Liver (tissue), 8 donors: ENCODE measurements at regions not wholly inside any gene's neighbourhood (a gene's known extent, or its start where the extent isn't known, plus 50 kb on each side); places are given as distances from the start of the nearest gene placed in this dataset.

Source experiments
- DNase-seq: peaks from one replicate; pipeline ENCODE4 v3.0.0-alpha.2; 2017; ENCODE audit warnings: low spot score
- H3K27ac ChIP-seq, 2 donors: one replicate each; pipeline ENCODE4 v1.7.0; 2013; ENCODE audit warnings: inconsistent platforms in 2 of 2, low read length in 2 of 2, control low read depth in 1 of 2, low read depth in 1 of 2, mild to moderate bottlenecking in 1 of 2
- H3K27me3 ChIP-seq, 4 donors: one replicate each; pipeline versions ENCODE4 v1.6.1 to v1.7.0; 2013; ENCODE audit warnings: low read length in 3 of 4, inconsistent platforms in 1 of 4, mild to moderate bottlenecking in 1 of 4, moderate library complexity in 1 of 4; ENCODE audit not compliant: control insufficient read depth in 4 of 4, insufficient read depth in 4 of 4
- H3K36me3 ChIP-seq, 4 donors: one replicate each; pipeline versions ENCODE4 v1.6.1 to v1.7.0; 2013; ENCODE audit warnings: low read length in 3 of 4, mild to moderate bottlenecking in 3 of 4, low read depth in 1 of 4, moderate library complexity in 1 of 4; ENCODE audit not compliant: control insufficient read depth in 4 of 4, insufficient read depth in 3 of 4
- H3K4me1 ChIP-seq, 4 donors: one replicate each; pipeline versions ENCODE4 v1.6.1 to v1.7.0; 2013; ENCODE audit warnings: low read length in 3 of 4, mild to moderate bottlenecking in 3 of 4, moderate library complexity in 1 of 4; ENCODE audit not compliant: control insufficient read depth in 4 of 4, insufficient read depth in 4 of 4
- H3K4me3 ChIP-seq, 3 donors: one replicate each; pipeline versions ENCODE4 v1.6.1 to v1.7.0; 2013; ENCODE audit warnings: low read length in 3 of 3, control low read depth in 1 of 3, low read depth in 1 of 3, mild to moderate bottlenecking in 1 of 3
- H3K9ac ChIP-seq, 2 donors: one replicate each; pipeline ENCODE4 v1.7.0; 2013; ENCODE audit warnings: low read length in 2 of 2, mild to moderate bottlenecking in 2 of 2, moderate library complexity in 2 of 2, control low read depth in 1 of 2, low read depth in 1 of 2
- H3K9me3 ChIP-seq, 4 donors: one replicate each; pipeline versions ENCODE4 v1.6.1 to v1.7.0; 2013; ENCODE audit warnings: low read length in 3 of 4; ENCODE audit not compliant: control insufficient read depth in 4 of 4
- ATF3 ChIP-seq: IDR thresholded peaks from 2 replicates; pipeline ENCODE4 v1.6.1; 2016; ENCODE audit warnings: antibody characterized with exemption
- CTCF ChIP-seq: fragments of 150-350 bp; IDR thresholded peaks from 2 replicates; pipeline ENCODE4 v1.5.1; 2017; ENCODE audit warnings: improper control_type of control experiment, low read depth, low read length; ENCODE audit not compliant: missing input control
- EGR1 ChIP-seq, 2 donors: IDR thresholded peaks; 2 replicates each; pipeline ENCODE4 v1.6.1; 2016 to 2018; ENCODE audit warnings: antibody characterized with exemption in 2 of 2, low read depth in 2 of 2
- FOXA1 ChIP-seq: IDR thresholded peaks from 2 replicates; pipeline ENCODE4 v1.6.1; 2016; ENCODE audit warnings: antibody characterized with exemption
- FOXA2 ChIP-seq: IDR thresholded peaks from 2 replicates; pipeline ENCODE4 v1.6.1; 2016; ENCODE audit warnings: antibody characterized with exemption
- GABPA ChIP-seq, 2 donors: IDR thresholded peaks in 1 of 2; conservative IDR thresholded peaks in 1 of 2; 2 replicates each; pipeline ENCODE4 v1.6.1; 2016; ENCODE audit warnings: antibody characterized with exemption in 2 of 2, mild to moderate bottlenecking in 1 of 2, moderate library complexity in 1 of 2
- HNF4A ChIP-seq, 2 donors: conservative IDR thresholded peaks; 2 replicates each; pipeline ENCODE4 v1.6.1; 2016; ENCODE audit warnings: antibody characterized with exemption in 2 of 2, mild to moderate bottlenecking in 2 of 2
- HNF4G ChIP-seq: IDR thresholded peaks from 2 replicates; pipeline ENCODE4 v1.6.1; 2016; ENCODE audit warnings: antibody characterized with exemption
- JUND ChIP-seq, 2 donors: IDR thresholded peaks; 2 replicates each; pipeline ENCODE4 v1.6.1; 2016; ENCODE audit warnings: antibody characterized with exemption in 2 of 2
- MAX ChIP-seq: IDR thresholded peaks from 2 replicates; pipeline ENCODE4 v1.6.1; 2016; ENCODE audit warnings: antibody characterized with exemption
- NR2F2 ChIP-seq: IDR thresholded peaks from 2 replicates; pipeline ENCODE4 v1.6.1; 2016; ENCODE audit warnings: antibody characterized with exemption
- RAD21 ChIP-seq, 2 donors: IDR thresholded peaks; 2 replicates each; pipeline ENCODE4 v1.6.1; 2016; ENCODE audit warnings: antibody characterized with exemption in 2 of 2, mild to moderate bottlenecking in 2 of 2
- REST ChIP-seq: IDR thresholded peaks from 2 replicates; pipeline ENCODE4 v1.6.1; 2016; ENCODE audit warnings: antibody characterized with exemption, mild to moderate bottlenecking
- RXRA ChIP-seq, 2 donors: IDR thresholded peaks; 2 replicates each; pipeline ENCODE4 v1.6.1; 2017 to 2018; ENCODE audit warnings: antibody characterized with exemption in 2 of 2, mild to moderate bottlenecking in 1 of 2
- SP1 ChIP-seq: IDR thresholded peaks from 2 replicates; pipeline ENCODE4 v1.6.1; 2018; ENCODE audit warnings: antibody characterized with exemption, mild to moderate bottlenecking
- TAF1 ChIP-seq: conservative IDR thresholded peaks from 2 replicates; pipeline ENCODE4 v1.6.1; 2016; ENCODE audit warnings: antibody characterized with exemption, mild to moderate bottlenecking
- YY1 ChIP-seq: IDR thresholded peaks from 2 replicates; pipeline ENCODE4 v1.6.1; 2016; ENCODE audit warnings: antibody characterized with exemption, mild to moderate bottlenecking
- ZBTB33 ChIP-seq: IDR thresholded peaks from 2 replicates; pipeline ENCODE4 v1.6.1; 2016; ENCODE audit warnings: antibody characterized with exemption
- WGBS: extraction: QIAGEN DNeasy Blood & Tissue Kit; methylation state at CpG from one replicate; pipeline ENCODE4 v1.1.7; 2013; 5-methylcytosine and 5-hydroxymethylcytosine counted together
- donor health status: healthy.
- donor health status: healthy.
- donor health status: healthy.
- donor health status: healthy.
- donor health status: healthy.

- TF ChIP-seq ZBTB33 (no peak), HNF4A (conservative IDR thresholded peaks at IDR 0.05) (no peak), MAX (no peak)
Measured at GRCh38 chr10:130778166-130778545, 533.4 kb downstream of the TCERG1L start (continued).

GRCh38 chr10:130780763-130781162 lies 530.8 kb downstream of the TCERG1L start:
- Histone ChIP-seq H3K4me1 (no peaks in the 10 kb centered on the region), H3K27ac (no peak overlapping the region), H3K36me3 (no peaks in the 10 kb centered on the region), H3K9ac (no peak overlapping the region), H3K9me3 (no peaks in the 10 kb centered on the region), H3K4me3 (no peak overlapping the region), H3K27me3 (peaks cover 0 to 2% (median under 1%) of the 10 kb centered on the region in 4 donors)
- no peak for TF ChIP-seq NR2F2
- no peak for TF ChIP-seq RAD21 (IDR thresholded peaks at IDR 0.05)
- TF ChIP-seq HNF4A (conservative IDR thresholded peaks at IDR 0.05) = no peak
- no peak for TF ChIP-seq HNF4G
- TF ChIP-seq YY1 = no peak
- TF ChIP-seq JUND (IDR thresholded peaks at IDR 0.05) = no peak
- TF ChIP-seq SP1 = no peak
- TF ChIP-seq ATF3 = no peak
- TF ChIP-seq REST = no peak
- TF ChIP-seq EGR1 (IDR thresholded peaks at IDR 0.05; ENCODE audit: low read depth in 2 of 2) = no peak
- no peak for TF ChIP-seq RXRA (IDR thresholded peaks at IDR 0.05)
- no peak for TF ChIP-seq GABPA (IDR thresholded peaks at IDR 0.05 in 1 of 2, conservative IDR thresholded peaks at IDR 0.05 in 1 of 2)
- no peak for TF ChIP-seq FOXA2
- no peak for TF ChIP-seq MAX
- no peak for TF ChIP-seq CTCF
- TF ChIP-seq TAF1 = no peak
- TF ChIP-seq FOXA1 = no peak
- no peak for TF ChIP-seq ZBTB33
- DNase-seq = no peak
- WGBS = 56% methylated on average over 9 of the region's 9 CpGs
